ENCODE measurements at regions not wholly inside any gene's neighbourhood (a gene's known extent, or its start where the extent isn't known, plus 50 kb on each side); places are given as distances from the start of the nearest gene placed in this dataset.

DNA sequence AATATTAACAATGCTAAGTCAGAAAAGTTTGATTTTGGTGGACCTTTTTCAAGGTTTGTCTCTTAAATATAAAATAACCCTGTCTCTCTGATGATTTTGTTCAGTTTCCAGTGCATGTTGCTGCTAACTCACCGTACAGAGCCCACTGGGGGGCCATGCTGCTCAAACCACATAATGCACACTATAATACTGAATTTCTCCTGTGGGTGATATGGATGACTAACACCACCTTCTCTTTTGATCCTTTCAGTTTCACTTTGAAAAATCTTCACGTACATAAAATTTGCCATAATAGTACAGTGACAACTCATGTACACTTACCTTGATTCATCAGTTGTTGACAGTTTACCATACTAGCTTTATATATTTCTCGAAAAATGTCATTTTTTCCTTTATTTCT, 506.6 kb upstream of the MAN1A1 start:
- no peaks in the 10 kb centered on the region for H3K9me3 ChIP-seq (ENCODE audit: low read depth, low read length, poor library complexity, severe bottlenecking)
- DNase-seq (ENCODE audit: low spot score): peak; percentile 1
- no peaks in the 10 kb centered on the region for H3K4me1 ChIP-seq (ENCODE audit: insufficient read depth, low read length, poor library complexity, severe bottlenecking)
- no peaks in the 10 kb centered on the region for H3K27me3 ChIP-seq (replicated peaks; ENCODE audit: insufficient read depth, low read depth, low read length, poor library complexity)
- ChIA-PET CTCF (no interaction called here), POLR2A (ENCODE audit: low non-redundant PET) (no interaction called here)
- no peak for TF ChIP-seq EZH2 (IDR thresholded peaks at IDR 0.05; ENCODE audit: borderline replicate concordance, low read depth, low read length, poor library complexity, severe bottlenecking)
- TF ChIP-seq CTCF (conservative IDR thresholded peaks at IDR 0.05; ENCODE audit: low read depth, low read length): no peak
- no peak overlapping the region for H3K27ac ChIP-seq (ENCODE audit: low read depth, low read length, poor library complexity, severe bottlenecking)
- no TSS peak for BruUV-seq (replicated peaks)
- intact Hi-C loops (cut with micrococcal nuclease; ENCODE audit: unreplicated experiment): no loop called here
- H3K4me3 ChIP-seq (ENCODE audit: low read depth, low read length, poor library complexity, severe bottlenecking): no peak overlapping the region
- no peaks in the 10 kb centered on the region for H3K36me3 ChIP-seq (ENCODE audit: insufficient read depth, low read length, poor library complexity, severe bottlenecking)

DNA sequence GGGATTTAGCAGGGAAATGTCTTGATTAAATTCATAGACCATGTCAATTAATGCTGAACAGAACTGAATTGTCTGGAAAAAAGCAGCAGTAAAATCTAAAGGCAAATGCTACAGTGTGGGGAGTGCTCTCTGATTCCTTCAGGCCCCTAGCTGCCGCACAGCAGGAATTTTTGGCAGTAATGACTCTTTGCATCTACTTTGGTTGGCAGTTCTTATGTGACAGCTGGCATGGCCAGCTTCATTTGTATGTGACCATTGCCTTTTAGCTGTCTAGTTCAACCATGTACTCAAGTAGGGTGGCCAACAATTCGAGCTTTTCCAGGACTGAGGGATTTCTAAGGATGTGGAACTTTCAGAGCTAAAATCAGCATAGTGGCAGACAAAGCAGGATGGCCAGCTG, 499.1 kb upstream of the MAN1A1 start:
- ChIA-PET POLR2A (ENCODE audit: low non-redundant PET) (no interaction called here), CTCF (no interaction called here)
- H3K4me1 ChIP-seq (ENCODE audit: insufficient read depth, low read length, poor library complexity, severe bottlenecking): no peaks in the 10 kb centered on the region
- H3K27ac ChIP-seq (ENCODE audit: low read depth, low read length, poor library complexity, severe bottlenecking): no peak overlapping the region
- intact Hi-C loops (cut with micrococcal nuclease; ENCODE audit: unreplicated experiment): no loop called here
- BruUV-seq (replicated peaks): no TSS peak
- no peak for TF ChIP-seq CTCF (conservative IDR thresholded peaks at IDR 0.05; ENCODE audit: low read depth, low read length)
- H3K36me3 ChIP-seq (ENCODE audit: insufficient read depth, low read length, poor library complexity, severe bottlenecking): no peaks in the 10 kb centered on the region
- H3K27me3 ChIP-seq (replicated peaks; ENCODE audit: insufficient read depth, low read depth, low read length, poor library complexity): no peaks in the 10 kb centered on the region
- H3K4me3 ChIP-seq (ENCODE audit: low read depth, low read length, poor library complexity, severe bottlenecking): no peak overlapping the region
- no peaks in the 10 kb centered on the region for H3K9me3 ChIP-seq (ENCODE audit: low read depth, low read length, poor library complexity, severe bottlenecking)
- no peak for DNase-seq (ENCODE audit: low spot score)

DNA sequence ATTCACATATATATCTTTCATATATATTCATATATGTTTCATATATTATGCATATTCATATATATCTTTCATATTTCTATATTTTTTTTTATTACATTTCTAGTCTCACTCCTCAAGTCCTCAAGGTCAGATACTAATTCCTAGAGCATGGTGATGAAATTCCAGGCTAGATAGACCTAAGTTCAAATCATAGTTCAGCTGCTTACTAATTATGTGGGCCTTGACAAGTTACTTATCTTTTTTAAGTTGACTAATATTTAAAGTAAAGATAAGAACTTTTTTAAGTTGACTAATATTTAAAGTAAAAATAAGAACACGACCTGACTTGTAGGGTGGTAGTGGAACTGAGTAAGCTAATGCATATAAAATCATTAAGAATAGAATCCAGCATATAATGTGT, 495.6 kb upstream of the MAN1A1 start:
- POLR2A ChIA-PET (ENCODE audit: low non-redundant PET): no interaction called here
- H3K4me3 ChIP-seq (ENCODE audit: low read depth, low read length, poor library complexity, severe bottlenecking): no peak overlapping the region
- TF ChIP-seq CTCF (conservative IDR thresholded peaks at IDR 0.05; ENCODE audit: low read depth, low read length) (no peak), EZH2 (IDR thresholded peaks at IDR 0.05; ENCODE audit: borderline replicate concordance, low read depth, low read length, poor library complexity, severe bottlenecking) (no peak)
- CTCF ChIA-PET: no interaction called here
- H3K9me3 ChIP-seq (ENCODE audit: low read depth, low read length, poor library complexity, severe bottlenecking): peaks cover 3% of the 10 kb centered on the region
- no peaks in the 10 kb centered on the region for H3K4me1 ChIP-seq (ENCODE audit: insufficient read depth, low read length, poor library complexity, severe bottlenecking)
- H3K27ac ChIP-seq (ENCODE audit: low read depth, low read length, poor library complexity, severe bottlenecking): no peak overlapping the region
- no peaks in the 10 kb centered on the region for H3K27me3 ChIP-seq (replicated peaks; ENCODE audit: insufficient read depth, low read depth, low read length, poor library complexity)
- no peak for DNase-seq (ENCODE audit: low spot score)
- no peaks in the 10 kb centered on the region for H3K36me3 ChIP-seq (ENCODE audit: insufficient read depth, low read length, poor library complexity, severe bottlenecking)
- intact Hi-C loops (cut with micrococcal nuclease; ENCODE audit: unreplicated experiment): no loop called here
- BruUV-seq (replicated peaks): no TSS peak
